KMS-11 (cell line): ENCODE measurements at regions not wholly inside any gene's neighbourhood (a gene's known extent, or its start where the extent isn't known, plus 50 kb on each side); places are given as distances from the start of the nearest gene placed in this dataset.

Experiments used
- H2AFZ ChIP-seq: fragments of 200-600 bp; sonication (generic); 2 replicates; pipeline ENCODE4 v1.6.1; 2016; ENCODE audit warnings: antibody characterized with exemption, mixed run types, low read depth
- H3K27ac ChIP-seq: fragments of 200-600 bp; sonication (generic); 2 replicates; pipeline ENCODE4 v1.6.1; 2016; ENCODE audit warnings: mild to moderate bottlenecking, mixed run types
- H3K27me3 ChIP-seq: fragments of 200-600 bp; sonication (generic); 2 replicates; pipeline ENCODE4 v1.6.1; 2017; ENCODE audit warnings: mild to moderate bottlenecking, low read depth, mixed run types, moderate library complexity; ENCODE audit not compliant: insufficient read depth
- H3K36me3 ChIP-seq: fragments of 200-600 bp; sonication (generic); 2 replicates; pipeline ENCODE4 v1.6.1; 2017; ENCODE audit warnings: mild to moderate bottlenecking, mixed run types; ENCODE audit not compliant: insufficient read depth
- H3K4me1 ChIP-seq: fragments of 200-600 bp; sonication (generic); 2 replicates; pipeline ENCODE4 v1.6.1; 2016; ENCODE audit warnings: mild to moderate bottlenecking, low read depth, mixed run types; ENCODE audit not compliant: poor library complexity, severe bottlenecking
- H3K4me2 ChIP-seq: fragments of 200-600 bp; sonication (generic); 2 replicates; pipeline ENCODE4 v1.7.0; 2016; ENCODE audit warnings: mild to moderate bottlenecking, mixed run types
- H3K4me3 ChIP-seq: fragments of 200-600 bp; sonication (generic); IDR thresholded peaks from 2 replicates; pipeline ENCODE4 v1.6.1; 2017; ENCODE audit warnings: low read depth, low read length, mixed read lengths; ENCODE audit not compliant: insufficient read depth
- H3K79me2 ChIP-seq: fragments of 200-600 bp; sonication (generic); 2 replicates; pipeline ENCODE4 v1.6.1; 2016; ENCODE audit warnings: low read depth, mixed run types; ENCODE audit not compliant: insufficient read depth
- H3K9ac ChIP-seq: fragments of 200-600 bp; sonication (generic); 2 replicates; pipeline ENCODE4 v1.6.1; 2016; ENCODE audit warnings: mild to moderate bottlenecking, mixed run types
- H4K20me1 ChIP-seq: fragments of 200-600 bp; sonication (generic); 2 replicates; pipeline ENCODE4 v1.6.1; 2016; ENCODE audit warnings: mild to moderate bottlenecking, mixed run types; ENCODE audit not compliant: insufficient read depth
- TF ChIP-seq, protein P1 (sequence below): fragments of 200-600 bp; sonication (generic); conservative IDR thresholded peaks from 2 replicates; pipeline ENCODE4 v1.6.1; 2017; ENCODE audit warnings: low read depth, mild to moderate bottlenecking, antibody characterized with exemption, low read length, moderate library complexity, mixed read lengths

DNA sequence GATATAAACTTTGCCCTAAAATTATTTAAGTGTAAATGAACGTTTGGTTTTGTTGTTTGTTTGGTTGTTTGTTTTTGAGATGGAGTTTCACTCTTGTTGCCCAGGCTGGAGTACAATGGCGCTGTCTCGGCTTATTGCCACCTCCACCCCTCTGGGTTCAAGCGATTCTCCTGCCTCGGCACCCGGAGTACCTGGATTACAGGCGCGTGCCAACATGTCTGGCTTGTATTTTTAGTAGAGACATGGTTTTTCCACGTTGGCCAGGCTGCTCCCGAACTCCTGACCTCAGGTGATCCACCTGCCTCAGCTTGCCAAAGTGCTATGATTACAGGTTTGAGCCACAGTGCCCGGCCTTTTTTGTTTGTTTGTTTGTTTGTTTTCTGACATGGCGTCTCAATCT lies 87.9 kb upstream of the CHD2 start:
- TF ChIP-seq, protein P1, sequence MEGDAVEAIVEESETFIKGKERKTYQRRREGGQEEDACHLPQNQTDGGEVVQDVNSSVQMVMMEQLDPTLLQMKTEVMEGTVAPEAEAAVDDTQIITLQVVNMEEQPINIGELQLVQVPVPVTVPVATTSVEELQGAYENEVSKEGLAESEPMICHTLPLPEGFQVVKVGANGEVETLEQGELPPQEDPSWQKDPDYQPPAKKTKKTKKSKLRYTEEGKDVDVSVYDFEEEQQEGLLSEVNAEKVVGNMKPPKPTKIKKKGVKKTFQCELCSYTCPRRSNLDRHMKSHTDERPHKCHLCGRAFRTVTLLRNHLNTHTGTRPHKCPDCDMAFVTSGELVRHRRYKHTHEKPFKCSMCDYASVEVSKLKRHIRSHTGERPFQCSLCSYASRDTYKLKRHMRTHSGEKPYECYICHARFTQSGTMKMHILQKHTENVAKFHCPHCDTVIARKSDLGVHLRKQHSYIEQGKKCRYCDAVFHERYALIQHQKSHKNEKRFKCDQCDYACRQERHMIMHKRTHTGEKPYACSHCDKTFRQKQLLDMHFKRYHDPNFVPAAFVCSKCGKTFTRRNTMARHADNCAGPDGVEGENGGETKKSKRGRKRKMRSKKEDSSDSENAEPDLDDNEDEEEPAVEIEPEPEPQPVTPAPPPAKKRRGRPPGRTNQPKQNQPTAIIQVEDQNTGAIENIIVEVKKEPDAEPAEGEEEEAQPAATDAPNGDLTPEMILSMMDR: no peak
- H3K27me3 ChIP-seq: no peaks in the 10 kb centered on the region
- H3K36me3 ChIP-seq: no peaks in the 10 kb centered on the region
- peaks cover 52% of the 10 kb centered on the region for H3K79me2 ChIP-seq
- H3K27ac ChIP-seq: peak overlapping the region; percentile 100
- peak overlapping the region; percentile 99 for H3K4me2 ChIP-seq
- peak overlapping the region; percentile 98 for H3K9ac ChIP-seq
- H3K4me3 ChIP-seq: no peak overlapping the region
- peaks cover 45% of the 10 kb centered on the region for H3K4me1 ChIP-seq
- no peaks in the 10 kb centered on the region for H4K20me1 ChIP-seq
- peak overlapping the region; percentile 61 for H2AFZ ChIP-seq

DNA sequence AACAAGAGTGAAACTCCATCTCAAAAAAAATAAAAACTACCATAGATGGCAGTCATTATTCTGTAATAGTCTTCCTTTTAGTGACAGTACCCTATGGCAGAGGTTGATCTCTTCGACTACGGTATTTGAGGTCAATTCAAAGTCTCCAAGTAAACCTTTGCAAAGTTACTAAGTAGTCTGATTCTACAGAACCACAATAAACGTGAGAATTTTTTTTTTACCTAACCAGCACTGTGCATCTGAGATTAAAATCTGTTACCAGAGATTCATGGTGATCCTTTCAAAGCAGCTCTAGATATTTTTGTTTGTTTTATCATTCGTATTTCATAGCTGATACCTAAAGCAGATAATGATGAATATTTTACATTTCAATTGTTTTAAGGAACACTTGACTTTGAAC lies 86.6 kb upstream of the CHD2 start:
- H3K79me2 ChIP-seq: peaks cover 46% of the 10 kb centered on the region
- no peak overlapping the region for H3K4me3 ChIP-seq
- no peaks in the 10 kb centered on the region for H4K20me1 ChIP-seq
- H3K4me2 ChIP-seq: no peak overlapping the region; the same call in 1 of the 2 replicates
- H3K27ac ChIP-seq: no peak overlapping the region; the same call in 1 of the 2 replicates
- H3K36me3 ChIP-seq: no peaks in the 10 kb centered on the region
- H3K27me3 ChIP-seq: no peaks in the 10 kb centered on the region
- TF ChIP-seq, protein P1: no peak
- H3K4me1 ChIP-seq: peaks cover 48% of the 10 kb centered on the region
- no peak overlapping the region for H2AFZ ChIP-seq
- no peak overlapping the region for H3K9ac ChIP-seq

DNA sequence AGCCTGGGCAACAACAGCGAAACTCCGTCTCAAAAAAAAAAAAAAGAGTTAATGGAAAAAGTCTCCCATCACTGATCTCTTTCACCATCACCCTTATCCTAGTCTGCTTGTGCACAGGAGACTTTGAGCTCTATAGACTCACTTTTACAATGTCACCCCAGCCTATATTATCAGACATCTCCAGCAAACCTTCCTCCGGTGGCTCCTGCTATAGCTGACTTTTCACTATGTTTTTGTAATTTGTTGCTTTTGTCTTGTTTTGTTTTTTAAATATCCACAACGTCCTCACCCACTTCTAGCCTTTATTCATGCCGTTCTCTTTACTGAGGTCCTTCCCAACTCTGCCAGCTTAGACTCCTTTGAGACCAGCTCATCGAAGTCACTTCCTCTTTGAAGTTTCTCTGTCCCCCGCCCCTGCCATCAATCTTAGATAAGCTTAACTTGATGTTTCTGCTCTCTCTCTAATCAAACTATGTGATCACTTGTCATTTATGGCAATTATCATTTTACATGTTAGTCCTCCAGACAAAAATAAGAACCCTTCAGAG lies 82.7 kb upstream of the CHD2 start:
- peak overlapping the region; percentile 98 for H3K4me2 ChIP-seq

DNA sequence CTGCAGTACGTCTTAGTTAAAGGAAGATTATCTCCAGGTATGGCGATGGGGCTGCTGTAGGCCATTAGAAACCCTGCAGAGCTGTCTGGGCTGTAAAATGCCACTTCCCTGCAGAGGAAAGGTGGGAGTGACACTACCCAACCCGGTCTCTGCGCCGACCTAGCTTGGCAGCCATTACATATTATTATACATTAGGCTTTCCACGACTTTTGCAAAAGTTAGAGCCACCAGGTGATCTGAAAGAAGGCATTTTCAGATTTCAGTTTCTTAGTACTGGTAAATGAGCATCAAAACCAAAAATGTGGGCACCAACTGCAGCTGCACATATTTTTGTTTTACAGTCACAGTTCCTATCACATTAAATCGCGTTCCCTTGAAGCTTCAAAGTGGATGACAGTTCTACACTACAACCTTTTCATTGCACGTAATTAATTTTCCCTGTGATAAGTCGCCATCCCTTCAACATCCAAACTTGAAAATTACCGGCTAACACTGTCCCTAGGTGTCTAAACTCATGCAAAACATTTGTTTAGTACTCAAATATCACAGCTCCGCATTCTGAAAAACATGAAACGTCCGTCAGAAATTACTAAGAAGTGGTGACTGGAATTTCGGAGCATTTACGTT lies 81.4 kb upstream of the CHD2 start:
- Histone ChIP-seq H3K4me3 (no peak overlapping the region), H3K4me2 (peak overlapping the region; percentile 98), H3K27me3 (no peaks in the 10 kb centered on the region), H3K79me2 (peaks cover 15% of the 10 kb centered on the region; the same call in 1 of the 2 replicates), H3K9ac (peak overlapping the region; percentile 78), H2AFZ (peak overlapping the region; percentile 55; the same call in 1 of the 2 replicates), H3K27ac (peak overlapping the region; percentile 96), H3K4me1 (peaks cover 68% of the 10 kb centered on the region), H4K20me1 (no peaks in the 10 kb centered on the region), H3K36me3 (no peaks in the 10 kb centered on the region)
- TF ChIP-seq, protein P1: no peak

More for the DNA sequence above, 82.7 kb upstream of the CHD2 start:
- H2AFZ ChIP-seq: peak overlapping the region; percentile 33; the same call in 1 of the 2 replicates
- no peak overlapping the region for H3K4me3 ChIP-seq
- peak overlapping the region; percentile 78 for H3K9ac ChIP-seq
- H3K27ac ChIP-seq: peak overlapping the region; percentile 96
- peaks cover 66% of the 10 kb centered on the region for H3K4me1 ChIP-seq
- TF ChIP-seq, protein P1: no peak
- no peaks in the 10 kb centered on the region for H4K20me1 ChIP-seq
- no peaks in the 10 kb centered on the region for H3K27me3 ChIP-seq
- peaks cover 29% of the 10 kb centered on the region for H3K79me2 ChIP-seq
- H3K36me3 ChIP-seq: no peaks in the 10 kb centered on the region
